Progenitor cell of endocrine pancreas (in vitro differentiated cells): ENCODE measurements at regions not wholly inside any gene's neighbourhood (a gene's known extent, or its start where the extent isn't known, plus 50 kb on each side); places are given as distances from the start of the nearest gene placed in this dataset.

ENCODE experiments used
- DNase-seq: peaks from one replicate; pipeline ENCODE4 v3.0.0; 2021; ENCODE audit warnings: low spot score; ENCODE audit not compliant: unreplicated experiment
- H3K27ac Mint-ChIP-seq: 2 replicates; pipeline ENCODE4 v1.8.0; 2021; ENCODE audit warnings: mild to moderate bottlenecking, moderate library complexity, mixed read lengths
- H3K27me3 Mint-ChIP-seq: 2 replicates; pipeline ENCODE4 v1.8.0; 2021; ENCODE audit warnings: mixed read lengths
- H3K36me3 Mint-ChIP-seq: 2 replicates; pipeline ENCODE4 v1.8.0; 2022; ENCODE audit warnings: mixed read lengths; ENCODE audit not compliant: insufficient read depth
- H3K4me1 Mint-ChIP-seq: 2 replicates; pipeline ENCODE4 v1.8.0; 2021; ENCODE audit warnings: low read depth, mixed read lengths
- H3K4me3 Mint-ChIP-seq: 2 replicates; pipeline ENCODE4 v1.8.0; 2021; ENCODE audit warnings: low read depth, mild to moderate bottlenecking, moderate library complexity, mixed read lengths
- H3K9me3 Mint-ChIP-seq: 2 replicates; pipeline ENCODE4 v1.8.0; 2021; ENCODE audit warnings: low read depth, mixed read lengths
- TF ChIP-seq, protein P1 (sequence below): fragments of 200-600 bp; sonication (generic); IDR thresholded peaks from one replicate; pipeline ENCODE4 v1.5.0; 2021; ENCODE audit warnings: antibody characterized with exemption, mild to moderate bottlenecking; ENCODE audit not compliant: unreplicated experiment

DNA sequence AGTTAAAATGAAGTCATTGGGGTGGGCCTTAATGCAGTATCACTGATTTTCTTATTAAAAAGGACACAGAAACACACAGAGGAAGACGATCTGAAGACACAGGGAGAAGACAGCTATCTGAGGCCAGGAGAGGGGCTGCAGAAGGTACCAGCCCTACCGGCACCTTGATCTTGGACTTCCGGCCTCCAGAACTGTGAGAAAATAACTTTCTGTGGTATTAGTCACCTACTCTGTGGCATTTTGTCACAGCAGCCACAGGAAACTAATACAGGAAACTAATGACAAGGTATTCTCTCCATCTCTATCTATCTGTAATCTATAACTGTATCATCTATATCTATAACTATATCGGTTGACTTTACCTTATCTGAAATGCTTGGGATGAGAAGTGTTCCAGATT lies 1149.5 kb downstream of the BCL11B start:
- Mint-ChIP-seq H3K9me3 (no peaks in the 10 kb centered on the region), H3K4me3 (no peak overlapping the region), H3K27me3 (peaks cover 2% of the 10 kb centered on the region)

GRCh38 chr14:98130691-98131090 lies 1141.3 kb downstream of the BCL11B start:
- H3K36me3 Mint-ChIP-seq: no peaks in the 10 kb centered on the region
- H3K4me1 Mint-ChIP-seq: peaks cover 8% of the 10 kb centered on the region
- no peak for DNase-seq
- H3K4me3 Mint-ChIP-seq: no peak overlapping the region
- TF ChIP-seq, protein P1, sequence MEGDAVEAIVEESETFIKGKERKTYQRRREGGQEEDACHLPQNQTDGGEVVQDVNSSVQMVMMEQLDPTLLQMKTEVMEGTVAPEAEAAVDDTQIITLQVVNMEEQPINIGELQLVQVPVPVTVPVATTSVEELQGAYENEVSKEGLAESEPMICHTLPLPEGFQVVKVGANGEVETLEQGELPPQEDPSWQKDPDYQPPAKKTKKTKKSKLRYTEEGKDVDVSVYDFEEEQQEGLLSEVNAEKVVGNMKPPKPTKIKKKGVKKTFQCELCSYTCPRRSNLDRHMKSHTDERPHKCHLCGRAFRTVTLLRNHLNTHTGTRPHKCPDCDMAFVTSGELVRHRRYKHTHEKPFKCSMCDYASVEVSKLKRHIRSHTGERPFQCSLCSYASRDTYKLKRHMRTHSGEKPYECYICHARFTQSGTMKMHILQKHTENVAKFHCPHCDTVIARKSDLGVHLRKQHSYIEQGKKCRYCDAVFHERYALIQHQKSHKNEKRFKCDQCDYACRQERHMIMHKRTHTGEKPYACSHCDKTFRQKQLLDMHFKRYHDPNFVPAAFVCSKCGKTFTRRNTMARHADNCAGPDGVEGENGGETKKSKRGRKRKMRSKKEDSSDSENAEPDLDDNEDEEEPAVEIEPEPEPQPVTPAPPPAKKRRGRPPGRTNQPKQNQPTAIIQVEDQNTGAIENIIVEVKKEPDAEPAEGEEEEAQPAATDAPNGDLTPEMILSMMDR: no peak
- H3K9me3 Mint-ChIP-seq: no peaks in the 10 kb centered on the region
- peaks cover 15% of the 10 kb centered on the region for H3K27me3 Mint-ChIP-seq
- no peak overlapping the region for H3K27ac Mint-ChIP-seq

More for the DNA sequence above, 1149.5 kb downstream of the BCL11B start:
- Mint-ChIP-seq H3K4me1 (no peaks in the 10 kb centered on the region), H3K27ac (no peak overlapping the region), H3K36me3 (no peaks in the 10 kb centered on the region)
- DNase-seq: no peak
- TF ChIP-seq, protein P1: no peak

GRCh38 chr14:98131406-98131805 lies 1140.6 kb downstream of the BCL11B start:
- no peak overlapping the region for H3K27ac Mint-ChIP-seq
- H3K9me3 Mint-ChIP-seq: no peaks in the 10 kb centered on the region
- TF ChIP-seq, protein P1: no peak

DNA sequence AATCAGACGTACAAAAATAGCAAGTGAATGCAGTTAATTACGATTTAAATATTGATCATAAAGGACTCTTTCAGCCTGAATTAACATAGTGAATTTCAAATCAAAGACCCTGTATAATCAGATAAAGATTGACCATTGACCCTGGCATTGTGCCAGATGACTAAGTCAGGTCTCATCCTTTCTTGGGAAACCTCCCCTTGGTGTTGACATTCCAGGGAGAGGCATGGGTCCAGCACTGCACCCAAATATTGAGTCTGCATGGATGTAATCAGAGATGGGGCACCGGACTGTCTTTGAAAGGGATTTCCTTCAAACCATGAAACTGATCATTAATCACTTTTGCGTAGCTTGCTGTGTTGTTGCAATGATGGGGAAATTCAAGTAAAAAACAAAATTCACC lies 1138.2 kb downstream of the BCL11B start:
- no peak for DNase-seq

More at GRCh38 chr14:98131406-98131805, 1140.6 kb downstream of the BCL11B start:
- peaks cover 21% of the 10 kb centered on the region for H3K27me3 Mint-ChIP-seq
- H3K4me1 Mint-ChIP-seq: peaks cover 10% of the 10 kb centered on the region
- DNase-seq: no peak
- no peak overlapping the region for H3K4me3 Mint-ChIP-seq
- no peaks in the 10 kb centered on the region for H3K36me3 Mint-ChIP-seq

GRCh38 chr14:98136012-98136789 lies 1135.8 kb downstream of the BCL11B start:
- TF ChIP-seq, protein P1: no peak
- Mint-ChIP-seq H3K9me3 (no peaks in the 10 kb centered on the region), H3K27ac (no peak overlapping the region), H3K4me1 (peaks cover 32% of the 10 kb centered on the region), H3K27me3 (peaks cover 29% of the 10 kb centered on the region), H3K4me3 (no peak overlapping the region), H3K36me3 (no peaks in the 10 kb centered on the region)
- no peak for DNase-seq

More for the DNA sequence above, 1138.2 kb downstream of the BCL11B start:
- Mint-ChIP-seq H3K27ac (no peak overlapping the region), H3K27me3 (peaks cover 25% of the 10 kb centered on the region), H3K4me3 (no peak overlapping the region), H3K36me3 (no peaks in the 10 kb centered on the region), H3K4me1 (peaks cover 30% of the 10 kb centered on the region), H3K9me3 (no peaks in the 10 kb centered on the region)
- TF ChIP-seq, protein P1: no peak
